Lower leg skin (tissue), 4 donors: ENCODE measurements at regions not wholly inside any gene's neighbourhood (a gene's known extent, or its start where the extent isn't known, plus 50 kb on each side); places are given as distances from the start of the nearest gene placed in this dataset.

Experiments used
- DNase-seq, 2 donors: peaks; one replicate each; pipeline ENCODE4 v3.0.0-alpha.2; 2019; ENCODE audit warnings: low spot score in 2 of 2
- H3K4me3 ChIP-seq: fragments of 200-600 bp; sonication (generic); 2 replicates; pipeline ENCODE4 v1.5.1; 2017; ENCODE audit warnings: mild to moderate bottlenecking, low read depth; ENCODE audit not compliant: poor library complexity, severe bottlenecking
- CTCF ChIP-seq, 3 donors: fragments of 450-650 bp; IDR thresholded peaks; one replicate each; pipeline ENCODE4 v1.5.1; 2016; ENCODE audit warnings: antibody characterized with exemption in 3 of 3, mild to moderate bottlenecking in 3 of 3, moderate library complexity in 2 of 3
- POLR2A ChIP-seq, 2 donors: fragments of 450-650 bp; IDR thresholded peaks; one replicate each; pipeline ENCODE4 v1.6.1; 2016 to 2017; ENCODE audit warnings: antibody characterized with exemption in 2 of 2, mild to moderate bottlenecking in 1 of 2, moderate library complexity in 1 of 2
- WGBS, 2 donors: methylation state at CpG; one replicate each; pipeline ENCODE4 v1.1.5; 2018; 5-methylcytosine and 5-hydroxymethylcytosine counted together
- intact Hi-C: fragments of 100-400 bp; cut with DNase I; formaldehyde crosslinking; loops from one replicate; pipeline ENCODE4 v1.15.0; 2023; ENCODE audit warnings: low total_unique reads

DNA sequence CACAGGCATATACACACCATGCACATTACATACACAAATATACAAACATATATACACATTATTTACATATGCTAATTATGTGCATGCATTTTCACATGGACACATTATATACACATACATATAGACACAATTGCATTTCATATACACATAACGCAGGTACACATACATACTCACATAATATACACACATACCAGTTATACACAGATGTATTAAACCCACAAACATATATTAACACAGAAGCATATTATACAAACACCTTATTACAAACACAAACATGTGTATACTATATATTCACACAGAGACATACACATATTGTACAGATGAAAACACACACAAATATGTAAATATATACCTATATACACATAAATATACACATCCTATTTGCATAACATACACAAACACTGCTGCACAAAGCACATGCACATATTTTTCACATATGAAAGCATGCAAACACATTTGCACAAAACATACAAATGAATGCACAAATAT lies 140.2 kb downstream of the VEGFA start:
- intact Hi-C loops: no loop called here
- no peak for TF ChIP-seq POLR2A (IDR thresholded peaks at IDR 0.05)
- no peak for TF ChIP-seq CTCF (IDR thresholded peaks at IDR 0.05)
- 45 to 91% methylated on average over 1 of the region's 1 CpG for WGBS, 2 donors
- no peak overlapping the region for H3K4me3 ChIP-seq
- DNase-seq: no peak

DNA sequence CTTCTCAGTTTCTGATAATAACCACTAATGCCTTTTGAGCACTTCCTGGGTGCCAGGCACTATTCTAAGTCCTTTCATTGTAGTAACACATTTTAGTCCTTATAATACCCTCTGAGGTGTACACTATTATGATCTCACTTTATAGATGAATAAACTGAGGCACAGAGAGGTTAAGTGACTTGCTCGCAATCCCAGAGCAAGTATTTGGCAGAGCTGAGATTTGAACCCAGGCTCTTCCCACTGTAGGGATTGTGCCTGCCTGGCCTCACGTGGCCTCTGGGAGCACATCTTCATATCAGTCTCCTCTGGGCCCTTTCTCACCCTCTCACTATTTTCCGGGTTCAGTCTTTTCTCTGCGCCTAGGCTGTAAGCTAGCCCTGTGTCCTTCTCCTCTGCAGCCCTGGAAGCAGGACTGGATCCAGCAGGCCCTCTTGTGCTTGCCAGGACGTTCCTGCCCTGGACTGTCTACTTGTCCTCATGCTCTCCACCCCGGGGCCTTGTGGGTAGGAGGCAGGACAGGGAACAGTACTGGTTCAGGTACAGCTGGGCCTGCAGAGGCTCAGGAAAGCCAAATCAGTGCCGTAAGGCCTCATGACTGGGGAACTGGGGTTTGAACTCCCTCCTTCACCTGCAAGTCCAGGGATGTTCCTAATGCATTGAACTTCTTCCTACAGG lies 139.6 kb downstream of the VEGFA start:
- no peak overlapping the region for H3K4me3 ChIP-seq
- no peak for DNase-seq
- intact Hi-C loops: no loop called here
- TF ChIP-seq POLR2A (IDR thresholded peaks at IDR 0.05) (no peak), CTCF (IDR thresholded peaks at IDR 0.05) (no peak)
- WGBS, 2 donors: 79 to 83% methylated on average over 7 of the region's 7 CpGs

GRCh38 chr6:43907789-43908472 lies 137.9 kb downstream of the VEGFA start:
- 87 to 91% methylated on average over 4 of the region's 4 CpGs for WGBS, 2 donors
- no peak for DNase-seq
- no peak for TF ChIP-seq POLR2A (IDR thresholded peaks at IDR 0.05)
- TF ChIP-seq CTCF (IDR thresholded peaks at IDR 0.05): no peak
- intact Hi-C loops: no loop called here
- no peak overlapping the region for H3K4me3 ChIP-seq

DNA sequence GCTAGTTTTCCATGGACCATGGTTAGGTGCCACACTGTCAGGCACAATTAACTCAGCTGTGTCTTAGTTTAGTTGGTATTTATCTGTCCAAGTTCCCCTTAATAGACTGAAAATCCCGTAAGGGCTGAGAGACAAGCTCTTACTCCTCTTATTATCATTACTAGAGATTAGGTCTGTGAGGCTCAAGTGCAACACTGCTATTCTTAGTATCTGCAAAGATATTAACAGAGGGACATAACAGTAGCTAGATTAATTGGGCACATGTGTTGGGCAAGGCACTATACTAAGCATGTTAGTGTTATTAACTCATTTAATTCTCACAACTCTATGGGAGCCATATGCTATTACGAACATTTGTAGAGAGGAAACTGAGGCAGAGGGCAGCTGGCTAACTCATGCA lies 137.3 kb downstream of the VEGFA start:
- WGBS, 2 donors: 94 to 95% methylated on average over 2 of the region's 2 CpGs
- no peak for DNase-seq
- no peak overlapping the region for H3K4me3 ChIP-seq
- no peak for TF ChIP-seq CTCF (IDR thresholded peaks at IDR 0.05)
- TF ChIP-seq POLR2A (IDR thresholded peaks at IDR 0.05): no peak
- intact Hi-C loops: no loop called here

DNA sequence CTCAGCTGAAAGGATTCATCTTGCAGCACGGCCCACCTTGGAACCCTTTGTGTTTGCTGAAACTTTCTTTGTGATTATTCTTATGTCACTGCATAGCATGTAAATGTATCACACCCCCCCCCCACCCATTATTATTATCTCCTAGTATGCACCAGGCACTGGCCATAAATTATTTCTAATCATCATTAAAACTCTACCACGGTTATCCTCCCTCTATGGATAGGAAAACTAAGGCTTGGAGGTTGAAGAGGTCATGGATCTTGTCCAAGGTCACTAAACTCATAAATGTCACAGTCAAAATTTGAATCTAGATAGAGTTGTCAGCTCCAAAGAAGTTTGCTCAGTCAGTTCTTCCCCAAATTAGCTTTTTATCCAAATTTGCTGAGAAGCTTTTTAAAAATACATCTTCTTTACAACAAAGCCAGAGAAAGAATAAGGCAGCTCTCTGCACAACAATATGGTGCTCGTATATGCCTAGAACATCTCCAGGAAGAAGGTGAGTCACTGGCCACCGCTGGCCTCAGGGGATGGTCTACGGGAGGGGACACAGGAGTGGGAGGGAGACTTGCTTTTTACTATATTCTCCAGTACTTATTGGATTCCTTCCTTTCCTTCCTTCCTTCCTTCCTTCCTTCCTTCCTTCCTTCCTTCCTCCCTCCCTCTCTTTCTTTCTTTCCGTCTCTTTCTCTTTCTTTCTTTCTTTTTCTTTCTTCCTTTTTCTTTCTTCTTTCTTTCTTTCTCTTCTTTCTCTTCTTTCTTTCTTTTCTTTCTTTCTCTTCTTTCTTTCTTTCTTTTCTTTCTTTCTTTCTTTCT lies 134.5 kb downstream of the VEGFA start:
- no peak overlapping the region for H3K4me3 ChIP-seq
- WGBS, 2 donors: 76 to 81% methylated on average over 6 of the region's 6 CpGs
- no peak for TF ChIP-seq POLR2A (IDR thresholded peaks at IDR 0.05)
- DNase-seq: no peak
- intact Hi-C loops: no loop called here

GRCh38 chr6:43903739-43904290 lies 133.8 kb downstream of the VEGFA start:
- WGBS, 2 donors: 95 to 98% methylated on average over 7 of the region's 7 CpGs
- DNase-seq: no peak
- no peak overlapping the region for H3K4me3 ChIP-seq
- TF ChIP-seq POLR2A (IDR thresholded peaks at IDR 0.05): no peak
- no peak for TF ChIP-seq CTCF (IDR thresholded peaks at IDR 0.05)
- intact Hi-C loops: no loop called here
